CD4-positive, alpha-beta memory T cell (primary cell): ENCODE measurements at regions not wholly inside any gene's neighbourhood (a gene's known extent, or its start where the extent isn't known, plus 50 kb on each side); places are given as distances from the start of the nearest gene placed in this dataset.

Experiments used
- CTCF ChIA-PET: fragments of 350-600 bp; sonication (Branson Sonifier 250); formaldehyde crosslinking; loops from one replicate; lab custom pipeline; 2021; ENCODE audit warnings: inconsistent platforms; ENCODE audit not compliant: partially characterized antibody; lab: Charles Lee
- POLR2A ChIA-PET: fragments of 350-600 bp; sonication (Branson Sonifier 250); formaldehyde crosslinking; loops from one replicate; lab custom pipeline; 2021; ENCODE audit not compliant: partially characterized antibody; lab: Charles Lee
- DNase-seq, 5 donors: peaks; one replicate each; pipeline versions ENCODE4 v3.0.0 to v3.0.0-alpha.2; 2020 to 2022; ENCODE audit warnings: mixed read lengths in 1 of 5
- H3K27ac ChIP-seq: one replicate; pipeline ENCODE4 v1.7.0; 2013; ENCODE audit warnings: low read depth, low read length
- H3K27me3 ChIP-seq: 2 replicates; pipeline ENCODE4 v1.7.0; 2013; ENCODE audit warnings: mild to moderate bottlenecking, low read length, moderate library complexity; ENCODE audit not compliant: insufficient read depth
- H3K36me3 ChIP-seq: 2 replicates; pipeline ENCODE4 v1.7.0; 2013; ENCODE audit warnings: mild to moderate bottlenecking, low read length, moderate library complexity; ENCODE audit not compliant: insufficient read depth
- H3K4me1 ChIP-seq: 2 replicates; pipeline ENCODE4 v1.7.0; 2013; ENCODE audit warnings: mild to moderate bottlenecking, low read length, moderate library complexity; ENCODE audit not compliant: insufficient read depth
- H3K4me3 ChIP-seq, 2 donors: one replicate each; pipeline ENCODE4 v1.7.0; 2013; ENCODE audit warnings: low read length in 2 of 2, mild to moderate bottlenecking in 1 of 2
- H3K9me3 ChIP-seq, 2 donors: one replicate each; pipeline ENCODE4 v1.7.0; 2013; ENCODE audit warnings: low read length in 2 of 2, control low read depth in 1 of 2; ENCODE audit not compliant: control insufficient read depth in 1 of 2
- H3K27ac Mint-ChIP-seq, 7 donors: one replicate each; pipeline ENCODE4 v1.8.0; 2020 to 2021; ENCODE audit warnings: mixed read lengths in 7 of 7, mild to moderate bottlenecking in 6 of 7, inconsistent platforms in 3 of 7, moderate library complexity in 3 of 7
- H3K27me3 Mint-ChIP-seq, 2 donors: one replicate each; pipeline ENCODE4 v1.8.0; 2020 to 2021; ENCODE audit warnings: mixed read lengths in 2 of 2
- H3K36me3 Mint-ChIP-seq, 2 donors: one replicate each; pipeline ENCODE4 v1.8.0; 2020 to 2021; ENCODE audit warnings: mixed read lengths in 2 of 2, inconsistent platforms in 1 of 2, mild to moderate bottlenecking in 1 of 2
- H3K4me1 Mint-ChIP-seq, 4 donors: one replicate each; pipeline ENCODE4 v1.8.0; 2020 to 2021; ENCODE audit warnings: mixed read lengths in 4 of 4, mild to moderate bottlenecking in 1 of 4
- H3K4me3 Mint-ChIP-seq, 8 donors: one replicate each; pipeline ENCODE4 v1.8.0; 2020 to 2021; ENCODE audit warnings: mixed read lengths in 8 of 8, mild to moderate bottlenecking in 7 of 8, moderate library complexity in 6 of 8, inconsistent platforms in 3 of 8
- H3K9me3 Mint-ChIP-seq, 8 donors: one replicate each; pipeline ENCODE4 v1.8.0; 2020 to 2021; ENCODE audit warnings: mixed read lengths in 8 of 8, mild to moderate bottlenecking in 5 of 8, inconsistent platforms in 3 of 8, moderate library complexity in 1 of 8
- intact Hi-C: fragments of 100-400 bp; cut with micrococcal nuclease; formaldehyde crosslinking; loops from one replicate; pipeline ENCODE4 v1.15.1; 2023

- POLR2A ChIA-PET = no interaction called here
- H3K9me3 Mint-ChIP-seq = peaks cover 3 to 17% (median 11%) of the 10 kb centered on the region in 8 donors
- H3K4me3 Mint-ChIP-seq = no peak overlapping the region
- intact Hi-C loops = no loop called here
- no peaks in the 10 kb centered on the region for H3K4me1 Mint-ChIP-seq
- CTCF ChIA-PET = no interaction called here
- H3K36me3 Mint-ChIP-seq = peaks cover 0 to 3% of the 10 kb centered on the region in 2 donors
- Histone ChIP-seq H3K4me1 (no peaks in the 10 kb centered on the region), H3K4me3 (no peak overlapping the region), H3K36me3 (no peaks in the 10 kb centered on the region), H3K27me3 (no peaks in the 10 kb centered on the region), H3K27ac (no peak overlapping the region), H3K9me3 (no peaks in the 10 kb centered on the region)
- DNase-seq = no peak
- no peak overlapping the region for H3K27ac Mint-ChIP-seq
- H3K27me3 Mint-ChIP-seq = peaks cover 5 to 8% of the 10 kb centered on the region in 2 donors
Measured at GRCh38 chr3:127059072-127059471, 76.2 kb downstream of the PLXNA1 start.

- Histone ChIP-seq H3K36me3 (no peaks in the 10 kb centered on the region), H3K4me1 (no peaks in the 10 kb centered on the region), H3K27me3 (no peaks in the 10 kb centered on the region), H3K9me3 (no peaks in the 10 kb centered on the region), H3K27ac (no peak overlapping the region), H3K4me3 (no peak overlapping the region)
- ChIA-PET POLR2A (no interaction called here), CTCF (no interaction called here)
- no peaks in the 10 kb centered on the region for H3K4me1 Mint-ChIP-seq
- H3K27me3 Mint-ChIP-seq = peaks cover 8 to 9% of the 10 kb centered on the region in 2 donors
- peaks cover 3 to 16% (median 9%) of the 10 kb centered on the region in 8 donors for H3K9me3 Mint-ChIP-seq
- peaks cover 0 to 3% of the 10 kb centered on the region in 2 donors for H3K36me3 Mint-ChIP-seq
- no peak overlapping the region for H3K27ac Mint-ChIP-seq
- no peak overlapping the region for H3K4me3 Mint-ChIP-seq
- intact Hi-C loops = no loop called here
- DNase-seq = no peak
Measured at GRCh38 chr3:127061641-127062040, 78.7 kb downstream of the PLXNA1 start.

- CTCF ChIA-PET = no interaction called here
- no peak for DNase-seq
Measured at GRCh38 chr3:127062926-127063325, 80.0 kb downstream of the PLXNA1 start.

GRCh38 chr3:127063916-127064315, 81.0 kb downstream of the PLXNA1 start:
- H3K36me3 ChIP-seq = no peaks in the 10 kb centered on the region
- H3K36me3 Mint-ChIP-seq = no peaks in the 10 kb centered on the region
- peaks cover 12 to 13% of the 10 kb centered on the region in 2 donors for H3K27me3 Mint-ChIP-seq
- H3K4me1 Mint-ChIP-seq = no peaks in the 10 kb centered on the region
- H3K9me3 ChIP-seq = no peaks in the 10 kb centered on the region
- peaks cover 0 to 2% (median 0%) of the 10 kb centered on the region in 8 donors for H3K9me3 Mint-ChIP-seq
- CTCF ChIA-PET = no interaction called here
- H3K27ac Mint-ChIP-seq = no peak overlapping the region
- no peak overlapping the region for H3K4me3 ChIP-seq
- POLR2A ChIA-PET = no interaction called here
- no peak overlapping the region for H3K27ac ChIP-seq
- H3K27me3 ChIP-seq = no peaks in the 10 kb centered on the region
- no peak for DNase-seq
- no peaks in the 10 kb centered on the region for H3K4me1 ChIP-seq
- H3K4me3 Mint-ChIP-seq = no peak overlapping the region
- intact Hi-C loops = no loop called here

More at GRCh38 chr3:127062926-127063325, 80.0 kb downstream of the PLXNA1 start:
- Histone ChIP-seq H3K27me3 (no peaks in the 10 kb centered on the region), H3K36me3 (no peaks in the 10 kb centered on the region), H3K4me1 (no peaks in the 10 kb centered on the region), H3K27ac (no peak overlapping the region), H3K9me3 (no peaks in the 10 kb centered on the region), H3K4me3 (no peak overlapping the region)
- Mint-ChIP-seq H3K9me3 (peaks cover 0 to 5% (median under 1%) of the 10 kb centered on the region in 8 donors), H3K27me3 (peaks cover 11 to 12% of the 10 kb centered on the region in 2 donors), H3K27ac (no peak overlapping the region), H3K4me1 (no peaks in the 10 kb centered on the region), H3K36me3 (no peaks in the 10 kb centered on the region), H3K4me3 (no peak overlapping the region)
- POLR2A ChIA-PET = no interaction called here
- intact Hi-C loops = no loop called here

GRCh38 chr3:127064391-127065137, 81.6 kb downstream of the PLXNA1 start:
- H3K27ac Mint-ChIP-seq = no peak overlapping the region
- no peak overlapping the region for H3K27ac ChIP-seq
- intact Hi-C loops = no loop called here
- no peaks in the 10 kb centered on the region for H3K27me3 ChIP-seq
- no peaks in the 10 kb centered on the region for H3K36me3 Mint-ChIP-seq
- no peaks in the 10 kb centered on the region for H3K4me1 ChIP-seq
- H3K9me3 ChIP-seq = no peaks in the 10 kb centered on the region
- no peaks in the 10 kb centered on the region for H3K4me1 Mint-ChIP-seq
- no peak overlapping the region for H3K4me3 ChIP-seq
- ChIA-PET POLR2A (no interaction called here), CTCF (no interaction called here)
- H3K27me3 Mint-ChIP-seq = peaks cover 12 to 13% of the 10 kb centered on the region in 2 donors
- DNase-seq = no peak
- no peak overlapping the region for H3K4me3 Mint-ChIP-seq
- no peaks in the 10 kb centered on the region for H3K36me3 ChIP-seq
- H3K9me3 Mint-ChIP-seq = no peaks in the 10 kb centered on the region

GRCh38 chr3:127065138-127065427, 82.2 kb downstream of the PLXNA1 start:
- no peak for DNase-seq
- Mint-ChIP-seq H3K27ac (no peak overlapping the region), H3K9me3 (no peaks in the 10 kb centered on the region), H3K4me3 (no peak overlapping the region), H3K27me3 (peaks cover 12 to 13% of the 10 kb centered on the region in 2 donors), H3K36me3 (no peaks in the 10 kb centered on the region), H3K4me1 (no peaks in the 10 kb centered on the region)
- Histone ChIP-seq H3K9me3 (no peaks in the 10 kb centered on the region), H3K4me3 (no peak overlapping the region), H3K36me3 (no peaks in the 10 kb centered on the region), H3K27me3 (no peaks in the 10 kb centered on the region), H3K4me1 (no peaks in the 10 kb centered on the region), H3K27ac (no peak overlapping the region)
- POLR2A ChIA-PET = no interaction called here
- CTCF ChIA-PET = no interaction called here
- intact Hi-C loops = no loop called here

- Histone ChIP-seq H3K4me1 (no peaks in the 10 kb centered on the region), H3K27me3 (no peaks in the 10 kb centered on the region), H3K4me3 (no peak overlapping the region), H3K27ac (no peak overlapping the region), H3K36me3 (no peaks in the 10 kb centered on the region), H3K9me3 (no peaks in the 10 kb centered on the region)
- intact Hi-C loops = no loop called here
- DNase-seq = no peak
- Mint-ChIP-seq H3K27me3 (peaks cover 12 to 13% of the 10 kb centered on the region in 2 donors), H3K9me3 (no peaks in the 10 kb centered on the region), H3K4me1 (no peaks in the 10 kb centered on the region), H3K36me3 (no peaks in the 10 kb centered on the region), H3K27ac (no peak overlapping the region), H3K4me3 (no peak overlapping the region)
- POLR2A ChIA-PET = no interaction called here
- CTCF ChIA-PET = no interaction called here
Measured at GRCh38 chr3:127065561-127066290, 82.8 kb downstream of the PLXNA1 start.
